Karpas-422 (cell line): ENCODE measurements at regions not wholly inside any gene's neighbourhood (a gene's known extent, or its start where the extent isn't known, plus 50 kb on each side); places are given as distances from the start of the nearest gene placed in this dataset.

Source experiments
- DNase-seq: peaks from one replicate; pipeline ENCODE4 v3.0.0-alpha.2; 2015
- H2AFZ ChIP-seq: fragments of 200-600 bp; sonication (generic); 2 replicates; pipeline ENCODE4 v1.6.1; 2014; ENCODE audit warnings: antibody characterized with exemption, low read length, mixed read lengths
- H3K27ac ChIP-seq: fragments of 200-600 bp; sonication (generic); 2 replicates; pipeline ENCODE4 v1.5.1; 2014; ENCODE audit warnings: mild to moderate bottlenecking, low read length, moderate library complexity
- H3K27me3 ChIP-seq: fragments of 200-600 bp; sonication (generic); 2 replicates; pipeline ENCODE4 v1.6.1; 2014; ENCODE audit warnings: low read length, mixed read lengths
- H3K36me3 ChIP-seq: fragments of 200-600 bp; sonication (generic); 2 replicates; pipeline ENCODE4 v1.6.1; 2014; ENCODE audit warnings: low read length, mixed read lengths; ENCODE audit not compliant: insufficient read depth
- H3K4me1 ChIP-seq: fragments of 200-600 bp; sonication (generic); 2 replicates; pipeline ENCODE4 v1.6.1; 2014; ENCODE audit warnings: mild to moderate bottlenecking, low read length, mixed read lengths
- H3K4me2 ChIP-seq: fragments of 200-600 bp; sonication (generic); 2 replicates; pipeline ENCODE4 v1.6.1; 2014; ENCODE audit warnings: low read length, low read depth, mild to moderate bottlenecking; ENCODE audit not compliant: poor library complexity, severe bottlenecking
- H3K4me3 ChIP-seq: fragments of 200-600 bp; sonication (generic); 2 replicates; pipeline ENCODE4 v1.5.1; 2014; ENCODE audit warnings: mild to moderate bottlenecking, antibody characterized with exemption, low read length, mixed read lengths
- H3K79me2 ChIP-seq: fragments of 200-600 bp; sonication (generic); 2 replicates; pipeline ENCODE4 v1.6.1; 2014; ENCODE audit warnings: mild to moderate bottlenecking, low read length, mixed read lengths
- H3K9ac ChIP-seq: fragments of 200-600 bp; sonication (generic); 2 replicates; pipeline ENCODE4 v1.6.0; 2014; ENCODE audit warnings: low read length
- H3K9me2 ChIP-seq: fragments of 200-600 bp; sonication (generic), shearing (Covaris generic); replicated peaks from 2 replicates; pipeline ENCODE4 v1.6.0; 2014; ENCODE audit warnings: mild to moderate bottlenecking, low read length, moderate library complexity; ENCODE audit not compliant: insufficient read depth
- H3K9me3 ChIP-seq: fragments of 300-700, 200-600 bp; sonication (generic); 2 replicates; pipeline ENCODE4 v1.6.1; 2014; ENCODE audit warnings: low read length, mixed read lengths
- H4K20me1 ChIP-seq: fragments of 200-600 bp; sonication (generic); 2 replicates; pipeline ENCODE4 v1.6.1; 2014; ENCODE audit warnings: mild to moderate bottlenecking, antibody characterized with exemption, low read length, low read depth; ENCODE audit not compliant: insufficient read depth

DNA sequence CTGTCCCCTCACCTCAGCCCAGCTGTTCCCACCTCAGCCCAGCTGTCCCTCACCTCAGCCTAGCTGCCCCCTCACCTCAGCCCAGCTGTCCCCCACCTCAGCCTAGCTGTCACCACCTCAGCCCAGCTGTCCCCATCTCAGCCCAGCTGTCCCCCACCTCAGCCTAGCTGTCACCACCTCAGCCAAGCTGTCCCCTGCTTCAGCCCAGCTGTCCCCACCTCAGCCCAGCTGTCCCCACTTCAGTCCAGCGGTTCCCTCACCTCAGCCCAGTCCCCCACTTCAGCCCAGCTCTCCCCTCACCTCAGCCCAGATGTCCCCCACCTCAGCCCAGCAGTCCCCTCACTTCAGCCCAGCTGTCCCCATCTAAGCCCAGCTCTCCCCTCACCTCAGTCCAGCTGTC lies 88.4 kb upstream of the CSF3R start:
- no peak overlapping the region for H3K4me2 ChIP-seq
- no peak overlapping the region for H3K27ac ChIP-seq
- no peaks in the 10 kb centered on the region for H4K20me1 ChIP-seq
- H3K4me1 ChIP-seq, result peaks cover 21% of the 10 kb centered on the region
- no peaks in the 10 kb centered on the region for H3K27me3 ChIP-seq
- no peak overlapping the region for H3K9ac ChIP-seq
- H2AFZ ChIP-seq, result no peak overlapping the region
- no peaks in the 10 kb centered on the region for H3K9me2 ChIP-seq
- H3K79me2 ChIP-seq, result no peaks in the 10 kb centered on the region
- H3K9me3 ChIP-seq, result no peaks in the 10 kb centered on the region
- no peaks in the 10 kb centered on the region for H3K36me3 ChIP-seq
- DNase-seq, result no peak
- H3K4me3 ChIP-seq, result no peak overlapping the region

- DNase-seq, result no peak
- Histone ChIP-seq H3K4me1 (peaks cover 17% of the 10 kb centered on the region), H3K9me2 (no peaks in the 10 kb centered on the region), H3K27ac (no peak overlapping the region), H3K9ac (no peak overlapping the region), H3K4me2 (no peak overlapping the region), H2AFZ (no peak overlapping the region), H3K27me3 (no peaks in the 10 kb centered on the region), H3K9me3 (no peaks in the 10 kb centered on the region), H3K79me2 (no peaks in the 10 kb centered on the region), H3K36me3 (no peaks in the 10 kb centered on the region), H4K20me1 (no peaks in the 10 kb centered on the region), H3K4me3 (no peak overlapping the region)
Observed at GRCh38 chr1:36570478-36571060, 87.9 kb upstream of the CSF3R start.

GRCh38 chr1:36570006-36570405 lies 87.3 kb upstream of the CSF3R start:
- Histone ChIP-seq H3K27ac (no peak overlapping the region), H3K4me1 (peaks cover 12% of the 10 kb centered on the region), H4K20me1 (no peaks in the 10 kb centered on the region), H3K27me3 (no peaks in the 10 kb centered on the region), H2AFZ (no peak overlapping the region), H3K4me2 (no peak overlapping the region), H3K9me3 (no peaks in the 10 kb centered on the region), H3K9ac (no peak overlapping the region), H3K36me3 (no peaks in the 10 kb centered on the region), H3K79me2 (no peaks in the 10 kb centered on the region), H3K9me2 (no peaks in the 10 kb centered on the region), H3K4me3 (no peak overlapping the region)
- DNase-seq, result no peak

DNA sequence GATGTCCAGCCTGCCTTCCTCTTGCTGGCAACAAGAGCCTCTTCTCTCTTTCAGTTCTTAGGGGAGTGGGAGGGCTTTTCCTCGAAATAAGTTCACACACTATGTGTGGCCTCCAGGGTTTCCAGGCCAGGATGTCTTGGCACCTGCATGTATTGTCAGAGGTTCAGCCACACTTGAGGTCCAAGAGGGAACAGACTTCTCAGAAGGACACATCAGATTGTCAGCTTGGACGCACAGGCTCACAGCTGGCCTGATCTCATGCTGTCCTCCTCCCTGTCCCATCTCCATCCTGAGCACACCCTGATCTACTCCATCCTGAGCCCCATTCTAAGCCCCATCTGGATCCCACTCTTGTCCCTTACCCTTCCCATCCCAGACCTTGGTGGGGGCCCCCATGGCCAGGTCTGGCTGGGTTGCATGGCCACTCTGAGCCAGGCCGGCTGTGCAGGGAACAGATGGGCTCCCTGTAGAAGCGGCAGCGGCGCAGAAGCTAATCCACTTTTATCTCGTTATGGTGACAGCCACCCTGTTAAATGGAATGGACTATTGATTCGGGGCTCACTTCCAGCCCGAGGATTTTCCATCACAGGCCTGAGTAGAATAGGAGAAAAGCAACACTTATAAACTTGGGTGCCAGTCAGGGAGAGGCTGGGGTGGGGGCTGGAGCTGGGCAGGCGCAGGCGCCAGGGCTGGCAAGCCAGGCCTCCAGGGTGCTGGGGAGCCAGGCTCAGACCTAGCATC lies 85.1 kb upstream of the CSF3R start:
- no peaks in the 10 kb centered on the region for H3K27me3 ChIP-seq
- no peak overlapping the region for H3K4me3 ChIP-seq
- H3K9ac ChIP-seq, result no peak overlapping the region
- no peak overlapping the region for H3K27ac ChIP-seq
- H3K36me3 ChIP-seq, result no peaks in the 10 kb centered on the region
- H3K79me2 ChIP-seq, result no peaks in the 10 kb centered on the region
- H3K9me2 ChIP-seq, result no peaks in the 10 kb centered on the region
- no peak overlapping the region for H3K4me2 ChIP-seq
- H3K9me3 ChIP-seq, result no peaks in the 10 kb centered on the region
- no peak overlapping the region for H2AFZ ChIP-seq
- H3K4me1 ChIP-seq, result peaks cover 3% of the 10 kb centered on the region
- DNase-seq, result no peak
- no peaks in the 10 kb centered on the region for H4K20me1 ChIP-seq

DNA sequence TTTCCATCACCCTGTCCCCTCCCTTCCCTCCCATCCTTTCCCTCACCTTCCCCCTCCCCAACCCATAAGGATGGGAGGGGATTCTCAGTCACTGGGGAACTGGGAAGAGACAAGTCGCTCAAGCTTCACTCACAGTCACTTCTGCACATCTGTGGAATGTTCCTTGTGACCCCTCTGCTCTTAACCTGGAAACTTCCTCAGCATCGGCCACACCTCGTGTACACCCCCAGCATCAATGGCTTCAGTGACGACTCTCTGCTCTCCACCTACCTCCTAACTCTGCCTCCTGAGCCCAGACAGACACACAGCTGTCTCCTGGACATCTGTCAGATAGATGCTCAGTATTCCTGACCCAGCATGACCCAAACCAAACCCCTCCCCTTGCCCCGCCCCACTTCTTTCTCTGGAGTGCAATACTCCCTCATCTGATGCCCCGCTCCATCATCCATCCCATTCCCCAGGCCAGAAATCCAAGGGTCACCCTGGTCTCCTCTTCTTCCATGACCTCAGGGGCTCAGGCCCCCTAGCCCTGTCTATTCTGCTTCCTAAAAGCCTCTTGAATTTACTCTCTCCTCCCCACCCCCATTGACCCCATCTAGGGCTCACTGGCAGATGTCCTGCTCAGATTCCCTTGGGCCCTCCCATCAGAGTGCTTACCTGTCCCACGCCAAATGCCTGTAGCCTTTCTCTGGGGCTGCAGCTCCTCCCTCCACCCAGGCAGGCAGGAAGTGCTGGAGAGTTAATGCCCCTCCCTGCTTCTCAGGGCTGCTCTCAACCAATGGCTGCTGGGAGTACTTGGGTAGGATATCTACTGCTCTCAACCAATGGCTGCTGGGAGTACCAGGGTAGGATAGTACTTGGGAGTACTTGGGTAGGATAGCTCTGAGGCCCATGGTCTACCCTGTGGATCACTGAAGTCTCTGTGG lies 83.1 kb upstream of the CSF3R start:
- Histone ChIP-seq H3K4me3 (no peak overlapping the region), H3K9me2 (no peaks in the 10 kb centered on the region), H3K4me1 (no peaks in the 10 kb centered on the region), H3K79me2 (no peaks in the 10 kb centered on the region), H3K9me3 (no peaks in the 10 kb centered on the region), H2AFZ (no peak overlapping the region), H3K27me3 (no peaks in the 10 kb centered on the region), H4K20me1 (no peaks in the 10 kb centered on the region), H3K9ac (no peak overlapping the region), H3K4me2 (no peak overlapping the region), H3K27ac (no peak overlapping the region), H3K36me3 (no peaks in the 10 kb centered on the region)
- peak; percentile 45 for DNase-seq

GRCh38 chr1:36562181-36562685 lies 79.5 kb upstream of the CSF3R start:
- no peaks in the 10 kb centered on the region for H3K79me2 ChIP-seq
- H3K27ac ChIP-seq, result no peak overlapping the region
- no peaks in the 10 kb centered on the region for H3K9me2 ChIP-seq
- H3K4me2 ChIP-seq, result no peak overlapping the region
- no peaks in the 10 kb centered on the region for H4K20me1 ChIP-seq
- no peak overlapping the region for H2AFZ ChIP-seq
- no peaks in the 10 kb centered on the region for H3K4me1 ChIP-seq
- no peaks in the 10 kb centered on the region for H3K36me3 ChIP-seq
- H3K27me3 ChIP-seq, result no peaks in the 10 kb centered on the region
- H3K4me3 ChIP-seq, result no peak overlapping the region
- no peaks in the 10 kb centered on the region for H3K9me3 ChIP-seq
- no peak overlapping the region for H3K9ac ChIP-seq
- no peak for DNase-seq

- no peak overlapping the region for H3K4me3 ChIP-seq
- no peak overlapping the region for H2AFZ ChIP-seq
- H3K9me2 ChIP-seq, result no peaks in the 10 kb centered on the region
- no peaks in the 10 kb centered on the region for H3K4me1 ChIP-seq
- H3K9ac ChIP-seq, result no peak overlapping the region
- H3K9me3 ChIP-seq, result no peaks in the 10 kb centered on the region
- no peaks in the 10 kb centered on the region for H4K20me1 ChIP-seq
- no peak overlapping the region for H3K27ac ChIP-seq
- H3K4me2 ChIP-seq, result no peak overlapping the region
- no peaks in the 10 kb centered on the region for H3K36me3 ChIP-seq
- DNase-seq, result no peak
- no peaks in the 10 kb centered on the region for H3K27me3 ChIP-seq
- no peaks in the 10 kb centered on the region for H3K79me2 ChIP-seq
Observed at GRCh38 chr1:36561361-36561724, 78.6 kb upstream of the CSF3R start.
